ENCODE measurements at regions not wholly inside any gene's neighbourhood (a gene's known extent, or its start where the extent isn't known, plus 50 kb on each side); places are given as distances from the start of the nearest gene placed in this dataset.
"Not testable (repeated sequence)": the region's sequence is repeated elsewhere in the genome, so short reads cannot be mapped to it uniquely, and the experiment has no call there.

DNA sequence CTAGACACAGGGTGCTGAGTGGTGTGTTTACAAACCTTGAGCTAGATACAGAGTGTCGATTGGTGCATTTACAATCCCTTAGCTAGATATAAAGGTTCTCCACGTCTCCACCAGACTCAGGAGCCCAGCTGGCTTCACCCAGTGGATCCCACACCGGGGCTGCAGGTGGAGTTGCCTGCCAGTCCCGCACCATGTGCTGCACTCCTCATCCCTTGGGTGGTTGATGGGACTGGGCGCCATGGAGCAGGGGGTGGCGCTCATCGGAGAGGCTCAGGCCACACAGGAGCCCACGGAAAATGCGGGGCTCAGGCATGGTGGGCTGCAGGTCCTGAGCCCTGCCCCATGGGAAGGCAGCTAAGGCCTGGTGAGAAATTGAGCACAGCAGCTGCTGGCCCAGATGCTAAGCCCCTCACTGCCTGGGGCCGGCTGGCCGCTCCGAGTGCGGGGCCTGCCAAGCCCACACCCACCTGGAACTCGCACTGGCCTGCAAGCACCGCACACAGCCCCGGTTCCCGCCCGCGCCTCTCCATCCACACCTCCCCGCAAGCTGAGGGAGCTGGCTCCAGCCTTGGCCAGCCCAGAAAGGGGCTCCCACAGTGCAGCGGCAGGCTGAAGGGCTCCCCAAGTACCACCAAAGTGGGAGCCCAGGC lies 418.4 kb downstream of the KIF20B start:
- DNase-seq (ENCODE audit: low read depth in 2 of 2): not testable (repeated sequence)

- DNase-seq (ENCODE audit: low read depth in 2 of 2): no peak
These were observed 424.3 kb downstream of the KIF20B start for GRCh38 chr10:90125456-90126255.

DNA sequence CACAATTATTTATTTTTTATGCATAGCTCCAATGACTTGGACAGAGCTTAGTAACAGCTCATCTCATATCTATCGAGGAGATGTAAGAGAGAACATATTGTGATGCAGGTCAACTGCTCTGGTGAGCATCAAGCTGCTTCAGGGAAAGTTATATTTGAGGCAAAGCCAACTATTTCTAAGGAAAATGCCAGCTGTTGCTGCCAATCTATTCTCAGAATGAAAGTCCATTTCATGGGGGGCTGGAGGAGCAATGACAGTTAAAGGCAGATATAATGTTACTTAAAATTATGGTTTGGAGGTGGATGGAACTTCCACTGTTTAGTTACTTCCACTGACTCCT lies 424.8 kb downstream of the KIF20B start:
- DNase-seq (ENCODE audit: low read depth in 2 of 2): no peak

DNA sequence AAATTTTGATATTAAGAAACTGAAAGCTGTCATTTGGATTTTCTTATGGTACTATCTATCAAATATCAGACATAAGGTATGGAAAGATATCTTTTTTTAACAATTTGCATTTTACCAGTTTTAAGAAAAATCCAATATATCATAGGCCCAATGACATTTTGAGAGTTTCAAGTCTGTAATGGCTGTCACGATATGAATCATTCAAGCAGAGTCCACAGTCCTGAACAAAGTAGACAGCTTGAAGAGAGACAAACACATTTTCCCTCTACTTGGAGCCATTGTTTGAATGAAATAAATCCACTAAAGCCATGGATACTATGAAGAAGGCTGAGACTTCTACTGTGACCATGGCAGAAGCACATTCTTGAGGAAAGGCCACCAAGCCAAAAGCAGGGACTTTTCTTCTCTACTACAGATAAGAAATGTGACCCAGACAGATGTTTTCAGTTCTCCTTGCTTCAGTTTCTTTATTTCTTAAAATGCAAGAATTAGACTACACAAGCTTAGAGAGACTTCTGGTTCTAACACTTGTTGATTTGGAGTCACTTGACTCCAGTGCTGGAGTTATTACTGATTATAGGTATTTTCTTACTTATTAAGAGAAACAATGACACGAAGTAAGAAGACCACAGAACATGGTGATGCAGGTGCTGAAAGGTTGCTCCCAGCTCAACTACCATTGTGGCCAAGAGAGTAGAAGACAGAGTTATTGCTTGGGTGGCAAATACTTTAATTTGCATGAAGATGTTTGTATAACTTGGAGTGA lies 429.1 kb downstream of the KIF20B start:
- DNase-seq (ENCODE audit: low read depth in 2 of 2): no peak

DNA sequence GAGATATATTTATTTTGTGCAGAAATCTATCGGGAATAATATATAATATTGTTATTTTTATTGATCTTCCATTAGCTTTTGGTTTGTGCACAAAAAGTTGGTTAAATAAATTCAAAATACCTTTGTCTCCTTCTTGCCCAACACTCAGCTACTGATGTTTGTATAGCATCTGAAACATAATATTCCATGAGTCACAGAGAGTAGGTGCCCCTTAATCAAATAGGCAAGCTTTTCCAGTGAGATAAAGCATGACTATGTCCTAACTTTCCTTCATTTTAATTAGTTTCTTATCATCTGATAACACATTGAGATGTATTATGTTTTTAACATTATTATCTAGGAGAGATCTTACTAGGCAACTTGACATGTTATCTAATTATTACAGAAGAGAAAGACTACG lies 432.2 kb downstream of the KIF20B start:
- no peak for DNase-seq (ENCODE audit: low read depth in 2 of 2)

DNA sequence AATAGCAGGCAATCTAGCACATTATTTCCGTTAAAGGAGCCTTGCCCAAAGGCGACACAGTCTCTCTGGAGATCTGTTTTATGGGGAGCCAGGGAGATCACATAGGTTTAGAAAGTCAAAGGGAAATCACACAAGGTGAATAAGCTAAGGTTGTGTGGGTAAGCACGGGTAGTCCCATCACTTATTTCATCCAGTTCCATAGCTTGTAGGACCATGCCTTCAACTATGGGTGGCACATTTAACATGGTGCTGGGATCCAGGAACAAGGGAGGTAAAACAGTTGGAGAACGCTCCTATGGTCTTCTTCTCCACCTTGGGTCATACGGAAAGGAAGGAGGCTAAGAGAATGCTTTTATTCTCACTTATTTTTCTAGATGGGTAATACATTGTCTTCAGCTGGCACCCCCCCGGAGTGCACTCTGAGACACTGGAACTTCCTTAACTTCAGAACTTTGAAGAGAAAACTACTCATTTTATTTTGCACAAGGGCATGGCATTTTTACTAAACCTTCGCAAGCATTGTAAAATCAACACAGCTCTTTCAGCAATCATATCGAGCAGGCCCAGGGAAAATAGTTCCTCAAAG lies 435.4 kb downstream of the KIF20B start:
- no peak for DNase-seq (ENCODE audit: low read depth in 2 of 2)

DNA sequence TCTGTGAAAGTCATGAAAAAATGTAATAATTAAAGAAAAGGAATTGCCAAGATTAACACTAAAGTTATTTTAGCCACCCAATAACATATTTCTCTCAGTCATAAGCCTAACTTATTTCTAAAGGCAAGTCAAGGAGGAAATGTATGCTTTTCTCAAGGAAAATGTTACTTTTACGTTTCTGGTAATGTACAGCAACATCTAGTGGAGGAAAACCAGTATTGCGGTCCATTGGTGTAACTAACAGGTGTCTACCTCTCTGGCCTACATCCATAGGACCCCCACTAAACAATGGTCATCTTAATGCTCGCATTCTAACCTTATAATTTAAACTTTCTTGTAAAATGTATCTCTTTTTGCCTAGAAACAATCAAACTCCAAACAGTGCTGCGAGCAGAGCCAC lies 437.5 kb downstream of the KIF20B start:
- no peak for DNase-seq (ENCODE audit: low read depth in 2 of 2)

DNA sequence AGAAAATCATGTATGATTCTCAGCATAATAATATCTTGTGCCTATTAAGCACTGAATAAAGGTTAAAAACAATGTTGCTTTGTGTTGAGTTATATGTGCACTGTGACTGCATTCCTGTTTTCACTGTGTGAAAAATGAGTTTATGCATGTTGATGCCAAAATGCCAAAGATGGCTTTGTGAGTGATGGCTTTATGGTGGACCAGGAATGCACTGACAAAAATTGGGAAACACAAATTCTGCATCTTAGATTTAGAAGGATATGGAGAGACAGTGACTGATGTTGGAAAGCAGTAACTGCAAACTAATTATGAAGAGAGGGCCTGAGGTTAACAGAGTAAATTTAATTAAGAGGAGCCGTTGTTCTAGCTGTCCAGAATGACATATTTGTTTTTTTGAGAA lies 440.4 kb downstream of the KIF20B start:
- no peak for DNase-seq (ENCODE audit: low read depth in 2 of 2)

GRCh38 chr10:90143937-90144336 lies 442.5 kb downstream of the KIF20B start:
- no peak for DNase-seq (ENCODE audit: low read depth in 2 of 2)

GRCh38 chr10:90148116-90148855 lies 446.9 kb downstream of the KIF20B start:
- no peak for DNase-seq (ENCODE audit: low read depth in 2 of 2)

- DNase-seq (ENCODE audit: low read depth in 2 of 2): no peak
These were observed 448.2 kb downstream of the KIF20B start for GRCh38 chr10:90149563-90149962.

GRCh38 chr10:90162271-90162853 lies 461.0 kb downstream of the KIF20B start:
- no peak for DNase-seq (ENCODE audit: low read depth in 2 of 2)

GRCh38 chr10:90167174-90168064 lies 466.0 kb downstream of the KIF20B start:
- DNase-seq (ENCODE audit: low read depth in 2 of 2): no peak

GRCh38 chr10:90168244-90168643 lies 466.9 kb downstream of the KIF20B start:
- DNase-seq (ENCODE audit: low read depth in 2 of 2): no peak

GRCh38 chr10:90171014-90171722 lies 469.8 kb downstream of the KIF20B start:
- DNase-seq (ENCODE audit: low read depth in 2 of 2): no peak

DNA sequence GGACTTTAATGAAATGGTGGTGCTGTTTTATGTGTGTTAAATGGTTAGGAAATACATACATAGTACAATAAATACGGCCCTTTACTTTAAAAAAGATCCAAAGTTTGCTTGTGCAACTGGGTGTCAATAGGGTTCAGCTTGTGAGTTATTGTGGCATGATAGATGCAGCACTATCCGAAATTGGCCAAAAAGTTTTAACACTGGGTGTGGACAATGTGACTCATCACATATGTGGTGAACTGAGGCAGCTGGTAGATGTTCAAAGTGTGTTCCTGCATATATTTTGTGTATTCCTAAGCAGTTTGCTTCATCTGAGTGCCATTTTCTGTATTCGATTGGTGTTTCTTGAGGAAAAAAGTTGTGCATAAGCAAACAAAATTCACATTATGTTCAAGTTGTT lies 473.1 kb downstream of the KIF20B start:
- DNase-seq (ENCODE audit: low read depth in 2 of 2): no peak

- no peak for DNase-seq (ENCODE audit: low read depth in 2 of 2)
These were observed 473.8 kb downstream of the KIF20B start for GRCh38 chr10:90175161-90175681.

DNA sequence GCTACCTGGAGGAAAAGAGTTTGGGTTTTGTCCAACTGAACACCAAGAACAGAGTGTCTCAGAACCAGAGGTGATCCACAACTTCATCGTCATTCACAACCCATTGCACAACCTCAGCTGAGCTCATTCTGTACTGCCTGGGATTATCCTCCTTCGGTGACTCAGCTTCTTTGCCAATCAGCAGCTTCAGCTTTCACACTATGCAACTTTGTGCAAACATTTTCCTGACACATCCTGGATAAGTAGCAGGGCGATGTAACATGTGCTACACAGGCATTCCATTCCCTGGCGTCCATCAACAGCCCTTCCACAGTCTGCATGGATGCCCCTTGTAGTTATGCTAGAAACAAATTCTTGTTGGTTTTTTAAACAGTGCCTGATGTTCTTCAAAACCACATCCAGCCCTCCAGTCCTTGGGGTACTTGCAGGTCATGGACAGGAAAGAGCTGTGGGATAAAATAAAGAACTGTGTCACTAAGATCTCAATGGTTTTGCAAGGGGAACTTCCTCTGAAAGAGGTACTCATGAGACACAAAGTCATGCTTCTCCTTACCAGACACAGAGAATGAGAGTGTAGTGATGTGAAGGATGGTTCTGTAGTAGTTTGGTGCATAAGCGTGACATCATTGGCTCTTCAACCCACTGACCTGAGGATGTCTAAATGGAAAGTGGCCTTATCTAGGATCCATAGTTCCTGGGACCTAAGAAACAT lies 478.5 kb downstream of the KIF20B start:
- no peak for DNase-seq (ENCODE audit: low read depth in 2 of 2)
